HG03439 (cell line): ENCODE measurements at regions not wholly inside any gene's neighbourhood (a gene's known extent, or its start where the extent isn't known, plus 50 kb on each side); places are given as distances from the start of the nearest gene placed in this dataset.
"Not testable (repeated sequence)": the region's sequence is repeated elsewhere in the genome, so short reads cannot be mapped to it uniquely, and the experiment has no call there.

Source experiments
- ATAC-seq: cut with Tn5 transposase; IDR thresholded peaks from one replicate; pipeline ENCODE4 v1.9.1; 2021; ENCODE audit warnings: mild to moderate bottlenecking, moderate library complexity; ENCODE audit not compliant: unreplicated experiment

DNA sequence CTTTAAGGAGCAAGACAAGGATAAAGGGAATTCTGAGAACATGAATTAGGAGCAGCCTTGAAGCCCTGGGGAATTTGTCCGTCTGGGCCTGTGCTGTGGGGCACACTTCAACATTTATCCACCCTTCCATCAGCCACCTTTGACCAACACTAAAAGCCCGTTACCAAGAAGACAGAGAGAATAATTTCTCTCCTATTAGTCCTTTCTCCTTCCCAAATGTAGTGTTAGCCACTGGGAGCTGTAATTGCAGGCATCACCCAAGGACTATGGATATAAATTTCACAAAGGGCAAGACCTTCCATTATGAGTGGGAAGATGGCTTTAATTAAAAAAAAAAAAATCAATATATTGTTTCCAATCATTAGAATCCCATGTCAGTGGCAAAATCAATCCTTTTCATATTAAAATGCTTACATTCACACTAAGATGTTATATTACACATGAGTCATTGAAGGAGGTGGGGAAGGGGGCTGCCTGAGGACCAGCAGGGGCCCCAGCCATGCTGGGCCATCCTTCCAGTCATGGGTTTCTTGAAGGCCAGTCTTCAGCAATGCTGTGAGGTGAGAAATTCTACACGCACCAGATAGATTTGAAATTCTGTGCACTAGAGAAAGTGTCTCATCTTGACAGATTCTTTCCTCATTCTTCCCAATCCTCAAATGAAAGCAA lies 292.5 kb upstream of the NRP1 start:
- ATAC-seq, result no peak

DNA sequence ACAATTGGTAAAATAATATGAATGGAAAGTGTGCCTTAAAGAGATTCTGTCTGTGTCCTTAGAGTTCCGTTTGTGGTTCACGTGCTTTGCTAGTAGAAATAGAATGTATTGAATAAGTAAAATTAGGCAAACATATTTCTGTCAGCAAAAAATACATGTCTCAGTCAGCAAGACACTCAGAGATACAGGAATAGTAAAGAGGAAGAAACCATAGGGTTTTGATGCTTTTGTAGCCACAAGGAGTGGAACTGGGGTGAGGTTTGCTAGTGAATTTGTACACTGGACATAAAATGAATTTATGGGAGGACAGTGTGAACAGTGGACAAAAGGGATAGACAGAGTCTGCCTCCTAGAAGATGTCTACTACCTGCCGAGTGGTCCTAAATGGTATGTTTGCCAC lies 289.2 kb upstream of the NRP1 start:
- no peak for ATAC-seq

DNA sequence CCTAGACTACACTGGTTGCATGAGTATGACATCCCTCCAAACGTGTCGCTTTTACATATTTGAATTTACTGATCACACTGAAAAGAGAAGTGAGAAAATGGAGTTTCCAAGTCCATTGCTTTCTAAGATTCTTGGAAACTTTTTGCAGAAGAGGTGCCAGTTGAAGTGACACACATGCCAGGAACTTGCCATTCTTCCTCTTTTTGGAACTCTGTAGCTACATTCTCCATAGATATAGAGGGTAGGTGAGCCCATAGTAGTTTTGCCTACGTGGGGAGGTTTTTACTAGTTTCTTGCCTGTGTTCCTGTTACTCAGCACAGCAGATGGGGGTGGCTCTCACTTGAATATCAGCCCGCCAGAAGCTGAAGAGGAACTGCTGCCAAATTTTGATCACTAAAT lies 286.6 kb upstream of the NRP1 start:
- no peak for ATAC-seq

DNA sequence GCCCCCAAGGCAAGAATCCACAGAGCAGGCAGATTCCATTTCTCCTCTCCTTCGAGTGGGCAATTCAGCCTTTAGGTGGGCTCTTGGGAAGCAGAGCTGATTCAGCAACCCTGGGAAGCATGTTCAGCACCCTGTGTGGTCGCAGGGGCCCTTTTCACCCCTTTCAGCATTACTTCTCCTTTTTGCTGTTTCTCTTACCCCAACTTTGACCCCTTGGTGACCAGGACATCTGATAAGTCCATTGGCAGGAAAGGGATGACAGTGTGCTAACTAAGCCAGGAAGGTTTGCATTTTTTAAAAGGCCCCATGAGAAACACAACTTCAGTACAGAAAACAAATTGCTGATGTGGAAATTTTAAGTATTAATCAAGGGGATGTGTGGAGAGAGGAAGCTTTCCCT lies 283.7 kb upstream of the NRP1 start:
- no peak for ATAC-seq

DNA sequence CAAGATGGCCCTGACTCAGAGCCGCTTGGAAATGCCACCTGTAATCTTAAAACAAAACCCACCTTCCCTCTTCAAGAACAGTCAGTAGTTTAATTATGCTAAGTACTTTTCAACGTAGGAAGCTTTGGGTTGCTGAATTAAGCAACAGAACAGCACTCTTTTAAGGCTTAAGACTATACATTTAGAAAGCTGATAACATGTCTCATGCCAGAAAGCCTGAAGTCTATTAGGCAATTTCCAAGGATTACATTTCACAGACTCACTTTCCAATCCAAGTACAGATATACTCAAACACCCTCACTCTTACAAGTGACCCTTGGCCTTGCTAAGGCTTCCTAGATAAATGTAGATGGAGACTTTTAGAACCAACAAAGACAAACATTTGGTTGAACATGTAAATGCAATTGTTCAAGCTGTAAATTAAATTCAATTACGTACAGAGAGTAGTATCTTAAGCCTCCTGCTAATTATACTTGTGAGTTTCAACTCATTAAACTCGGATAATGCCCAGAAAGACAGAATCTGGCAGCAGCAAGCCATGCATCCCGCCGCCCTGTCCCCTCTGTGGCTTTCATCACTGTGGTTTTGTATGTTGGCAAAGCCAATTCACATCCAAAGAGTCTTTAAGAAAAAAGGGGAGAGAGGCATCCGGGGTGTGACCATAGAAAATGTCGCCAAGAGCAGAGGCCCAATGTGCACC lies 283.1 kb upstream of the NRP1 start:
- ATAC-seq, result no peak

DNA sequence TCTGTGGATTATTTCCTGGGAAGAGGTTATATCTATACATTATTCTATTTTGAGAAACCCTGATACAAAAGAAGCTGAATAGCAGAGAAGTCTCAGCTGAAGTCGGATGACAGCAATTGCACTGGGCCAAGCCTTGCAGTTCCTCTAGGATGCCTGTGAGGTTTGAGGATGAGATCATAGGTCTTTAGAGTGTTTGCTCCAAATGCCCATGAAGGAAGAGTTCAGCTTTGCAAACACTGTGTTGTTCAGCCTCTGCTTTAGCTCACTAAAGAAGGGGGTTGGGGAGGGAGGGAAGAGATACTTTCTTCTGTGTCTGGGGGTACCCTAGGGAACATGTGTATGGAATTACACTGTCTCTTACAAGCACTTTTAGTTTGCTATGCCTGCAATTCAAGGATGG lies 282.5 kb upstream of the NRP1 start:
- ATAC-seq, result no peak

DNA sequence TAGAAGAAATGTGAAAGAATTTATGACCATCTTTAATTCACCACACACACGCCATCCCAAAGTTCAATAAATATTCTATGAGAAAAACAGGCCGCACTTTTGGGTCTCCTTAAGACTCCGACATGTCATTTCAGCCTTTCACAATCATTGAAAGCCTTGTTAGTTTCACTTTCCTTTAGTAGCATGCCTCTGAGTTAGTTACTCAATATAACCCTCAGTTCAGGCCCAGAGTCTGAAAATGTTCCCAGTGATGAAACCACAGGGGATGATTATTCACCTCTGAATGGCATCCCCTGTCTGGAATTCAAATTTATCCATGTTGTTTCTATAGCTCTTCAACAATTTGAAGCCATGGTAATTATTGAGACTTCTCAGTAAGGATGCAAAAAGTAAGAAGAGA lies 278.1 kb upstream of the NRP1 start:
- peak; percentile 81 for ATAC-seq

DNA sequence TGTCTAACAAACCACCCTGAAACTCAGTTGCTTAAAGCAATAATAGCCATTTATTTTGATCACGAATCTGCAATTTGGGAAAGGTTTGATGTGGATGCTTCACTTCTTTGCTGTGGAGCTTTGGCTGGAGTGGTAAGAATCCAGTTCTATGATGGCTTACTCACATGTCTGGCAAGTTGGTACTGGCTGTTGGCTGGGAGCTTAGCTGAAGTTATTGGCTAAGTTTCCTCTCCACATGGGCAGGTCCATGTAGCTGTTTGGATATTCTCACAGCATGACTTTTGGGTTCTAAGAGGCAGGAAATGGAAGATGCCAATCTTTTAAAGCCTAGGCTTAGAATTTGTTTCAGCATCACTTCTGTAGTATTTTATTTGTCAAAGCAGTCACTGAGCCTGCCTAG lies 277.6 kb upstream of the NRP1 start:
- no peak for ATAC-seq

DNA sequence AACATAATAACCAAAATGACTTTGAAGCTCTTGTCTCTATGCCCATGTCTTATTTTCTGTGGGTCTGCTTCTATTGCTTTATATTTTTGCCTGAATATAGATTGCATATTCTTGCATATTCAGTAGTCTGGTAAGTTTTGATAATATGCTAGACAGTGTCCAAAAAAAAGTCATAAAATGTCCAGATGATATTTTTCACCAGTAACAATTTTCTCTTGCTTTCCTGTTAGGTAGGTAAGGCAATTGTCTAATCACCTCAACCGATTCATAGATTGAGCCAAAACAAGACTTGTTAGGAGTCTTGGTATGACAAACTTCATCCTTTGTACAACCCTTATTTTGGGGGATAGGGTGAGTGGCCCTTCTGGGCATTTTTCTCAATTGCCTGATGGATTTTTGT lies 277.0 kb upstream of the NRP1 start:
- no peak for ATAC-seq

DNA sequence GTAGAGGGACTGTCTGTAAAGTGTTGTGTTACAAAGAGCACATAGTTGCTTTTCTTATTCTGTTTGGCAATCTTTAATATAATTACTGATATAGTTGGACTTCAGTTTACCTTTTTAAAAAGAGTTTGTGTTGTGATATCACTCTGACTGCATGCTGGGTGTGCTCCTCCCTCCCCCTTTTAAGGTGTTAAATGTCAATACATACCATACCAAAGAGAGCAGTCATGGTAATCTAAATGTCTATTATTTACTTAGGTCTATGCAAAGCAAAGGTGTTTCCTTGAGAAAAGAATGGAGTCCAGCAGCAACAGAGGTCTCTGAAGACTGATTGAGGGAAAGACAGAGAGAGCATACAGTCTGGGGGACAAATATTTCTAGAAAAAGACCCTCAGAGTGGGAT lies 275.1 kb upstream of the NRP1 start:
- no peak for ATAC-seq

DNA sequence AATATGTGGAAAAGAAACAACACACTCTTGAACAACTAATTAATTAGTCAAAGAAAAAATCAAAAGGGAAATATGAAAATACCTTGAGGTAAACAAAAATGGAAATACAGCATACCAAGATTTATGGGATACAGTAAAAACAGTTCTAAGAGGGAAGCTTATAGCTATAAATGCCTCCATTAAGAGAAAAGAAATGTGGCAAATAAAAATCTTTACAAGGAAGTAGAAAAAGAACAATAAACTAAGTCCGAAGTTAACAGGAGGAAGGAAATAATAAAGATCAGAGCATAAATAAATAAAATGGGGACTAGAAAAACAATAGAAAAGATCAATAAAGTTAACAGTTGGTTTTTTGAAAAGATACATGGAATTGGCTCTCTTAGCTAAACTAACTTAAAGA lies 267.8 kb upstream of the NRP1 start:
- no peak for ATAC-seq

DNA sequence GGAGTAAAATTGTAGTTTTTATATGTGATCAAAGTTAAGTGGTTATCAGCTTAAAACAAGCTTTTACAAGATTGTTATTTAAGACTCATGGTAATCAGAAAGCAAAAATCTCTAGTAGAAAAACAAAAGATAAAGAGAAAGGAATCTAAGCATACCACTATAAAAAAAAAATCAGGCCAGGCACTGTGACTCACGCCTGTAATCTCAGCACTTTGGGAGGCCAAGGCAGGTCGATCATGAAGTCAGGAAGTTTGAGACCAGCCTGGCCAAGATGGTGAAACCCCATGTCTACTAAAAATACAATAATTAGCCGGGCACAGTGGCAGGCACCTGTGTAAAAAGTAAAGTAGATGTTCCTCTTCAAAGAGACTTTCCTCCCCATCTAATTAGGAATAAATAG lies 265.9 kb upstream of the NRP1 start:
- no peak for ATAC-seq

DNA sequence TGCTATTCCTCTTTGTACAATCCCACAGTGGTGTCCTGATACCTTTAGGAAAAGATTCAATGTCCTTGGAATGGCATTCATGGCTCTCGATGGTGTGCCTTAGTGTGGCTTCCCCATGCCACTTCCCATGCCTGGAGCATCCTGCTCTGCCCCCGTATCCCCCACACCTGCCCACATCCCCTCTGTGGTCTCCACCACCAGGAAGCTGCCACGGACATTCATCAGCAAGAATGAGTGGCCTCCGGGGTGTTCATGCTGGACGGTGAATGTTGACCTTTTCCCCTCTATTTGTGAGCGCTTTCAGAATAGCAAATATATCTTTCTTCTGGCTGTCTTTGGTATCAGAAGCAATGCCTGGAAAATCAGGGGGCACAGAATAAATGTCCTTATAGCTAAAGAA lies 262.0 kb upstream of the NRP1 start:
- no peak for ATAC-seq

DNA sequence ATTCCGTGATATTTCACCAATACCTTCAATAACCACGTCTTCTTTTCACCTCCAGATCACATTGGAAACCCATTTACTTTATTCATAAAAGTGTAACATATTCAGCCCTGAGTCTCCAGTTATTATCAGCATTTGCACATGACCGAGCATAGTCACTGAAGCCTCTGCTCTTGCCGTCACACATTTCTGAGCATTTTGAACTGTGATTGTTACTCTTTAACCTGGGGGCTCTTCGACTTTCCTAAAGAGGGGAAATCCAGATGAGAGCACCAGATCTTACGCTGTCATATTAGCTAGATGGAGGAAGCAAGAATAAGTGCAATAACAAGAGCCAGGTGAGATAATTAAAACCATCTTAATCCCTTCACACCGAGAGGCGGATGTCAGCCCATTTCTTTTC lies 260.0 kb upstream of the NRP1 start:
- ATAC-seq, result no peak

DNA sequence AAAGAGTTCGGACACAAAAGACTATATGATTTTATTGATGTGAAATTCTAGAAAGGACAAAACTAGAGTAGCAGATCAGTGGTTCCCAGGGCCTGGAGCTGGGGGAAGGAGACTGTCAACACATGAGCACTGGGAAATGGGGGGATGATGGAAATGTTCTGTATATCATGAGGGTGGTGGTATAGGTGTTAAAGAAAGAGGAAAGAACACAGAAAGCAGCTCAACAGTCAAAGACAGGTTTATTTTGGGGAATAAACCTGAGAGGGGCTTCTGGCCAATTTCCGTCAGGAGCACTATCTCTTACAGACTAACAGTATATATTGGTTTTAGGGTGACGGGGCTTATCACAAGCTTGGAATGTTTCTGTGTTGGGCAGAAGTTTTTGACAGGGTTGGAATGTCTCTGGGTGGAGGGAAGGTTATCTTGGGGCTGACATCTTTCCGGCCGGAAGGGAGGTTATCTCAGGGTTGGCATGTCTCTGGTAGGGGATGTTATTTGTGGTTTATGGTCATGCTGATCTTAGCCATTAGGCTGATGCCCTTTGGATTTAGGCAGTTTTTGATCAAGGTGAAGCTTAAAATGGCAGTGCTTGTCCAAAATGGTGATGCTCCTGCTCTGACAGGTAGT lies 254.6 kb upstream of the NRP1 start:
- ATAC-seq, result no peak

DNA sequence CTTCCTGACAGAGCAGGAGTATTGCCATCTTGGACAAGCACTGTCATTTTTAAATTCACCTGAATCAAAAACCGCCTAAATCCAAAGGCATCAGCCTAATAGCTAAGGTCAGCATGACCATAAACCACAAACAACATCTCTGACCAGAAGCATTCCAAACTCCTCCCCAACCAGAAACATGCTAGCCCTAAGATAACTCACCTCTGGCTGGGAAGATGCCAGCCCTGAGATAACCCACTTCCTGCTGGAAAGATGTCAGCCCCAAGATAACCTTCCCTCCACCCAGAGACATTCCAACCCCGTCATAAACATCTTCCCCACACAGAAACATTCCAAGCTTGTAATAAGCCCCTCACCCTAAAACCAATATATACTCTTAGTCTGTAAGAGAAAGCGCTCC lies 250.1 kb upstream of the NRP1 start:
- not testable (repeated sequence) for ATAC-seq

DNA sequence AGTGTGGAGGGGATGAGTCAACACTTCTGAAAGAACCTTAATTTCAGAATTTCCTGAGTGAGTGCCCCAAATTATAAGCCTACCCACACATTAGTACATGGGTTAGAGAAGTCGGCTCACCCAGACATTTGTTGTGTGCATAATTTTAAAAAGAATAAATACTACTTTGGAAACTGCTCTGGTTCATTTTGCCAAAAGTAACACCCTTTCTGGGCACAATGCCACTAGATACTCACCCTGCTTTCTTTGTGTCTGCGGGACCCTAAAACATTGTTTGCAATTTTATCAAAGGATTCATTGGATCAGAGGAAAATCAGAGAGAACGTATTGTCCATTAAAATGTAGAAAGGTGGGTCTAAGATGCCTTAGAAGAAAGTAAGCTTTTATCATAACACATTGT lies 245.5 kb upstream of the NRP1 start:
- ATAC-seq, result no peak

DNA sequence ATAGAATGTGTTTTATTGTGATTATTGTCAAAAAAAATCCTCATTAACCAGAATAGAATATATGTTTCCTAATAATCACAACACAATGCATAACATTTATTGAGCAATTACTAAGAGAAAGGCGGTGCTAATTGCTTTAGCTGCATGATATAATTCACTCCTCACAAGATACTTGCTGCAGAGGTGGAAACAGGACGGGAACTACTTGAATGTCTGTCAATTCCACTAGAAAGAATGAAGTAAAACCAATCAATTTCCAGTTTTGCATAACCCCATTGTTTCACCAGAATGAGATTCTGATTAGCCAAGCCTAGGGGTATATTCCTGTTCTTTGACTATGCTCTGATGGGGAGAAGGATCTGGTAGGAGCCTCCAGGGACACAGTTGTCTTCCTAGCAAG lies 239.1 kb upstream of the NRP1 start:
- no peak for ATAC-seq

DNA sequence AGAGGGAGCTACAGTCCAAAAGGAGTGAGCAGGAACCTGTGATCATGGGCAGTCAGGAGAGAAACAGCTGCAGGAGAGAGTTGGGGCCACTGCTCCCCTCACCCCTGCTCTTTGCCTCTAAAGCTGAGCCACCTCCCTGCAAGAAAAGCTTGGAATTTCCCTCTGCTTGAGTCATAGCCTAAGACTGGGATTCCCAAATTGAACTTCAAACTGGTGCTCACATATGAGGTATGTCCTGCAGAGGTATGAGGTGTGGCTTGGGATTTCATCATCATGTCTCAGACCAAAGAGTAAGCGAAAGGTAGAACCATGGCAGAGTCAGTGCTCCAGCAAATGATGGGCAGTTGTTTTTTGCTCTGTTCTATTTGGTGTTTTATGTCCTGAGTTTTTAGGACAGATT lies 237.1 kb upstream of the NRP1 start:
- no peak for ATAC-seq

DNA sequence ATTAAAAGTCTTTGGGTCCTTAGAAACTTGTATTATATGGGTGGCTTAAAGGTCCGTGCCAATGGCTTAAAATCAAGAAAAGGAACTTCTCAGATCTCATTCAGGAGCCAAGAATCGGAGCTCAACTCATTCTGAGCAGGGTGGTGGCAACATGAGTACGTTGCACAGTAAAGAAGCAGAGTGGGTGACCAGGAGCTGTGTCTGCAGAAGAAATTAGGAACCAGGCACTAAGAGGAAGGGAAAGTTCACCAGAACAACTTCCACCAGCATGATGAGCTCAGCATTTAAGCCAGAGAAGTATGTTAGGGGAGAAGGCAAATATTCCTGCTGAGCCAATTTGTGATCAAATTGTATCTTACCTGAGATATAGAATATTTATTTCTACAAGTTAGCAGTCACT lies 236.0 kb upstream of the NRP1 start:
- no peak for ATAC-seq

DNA sequence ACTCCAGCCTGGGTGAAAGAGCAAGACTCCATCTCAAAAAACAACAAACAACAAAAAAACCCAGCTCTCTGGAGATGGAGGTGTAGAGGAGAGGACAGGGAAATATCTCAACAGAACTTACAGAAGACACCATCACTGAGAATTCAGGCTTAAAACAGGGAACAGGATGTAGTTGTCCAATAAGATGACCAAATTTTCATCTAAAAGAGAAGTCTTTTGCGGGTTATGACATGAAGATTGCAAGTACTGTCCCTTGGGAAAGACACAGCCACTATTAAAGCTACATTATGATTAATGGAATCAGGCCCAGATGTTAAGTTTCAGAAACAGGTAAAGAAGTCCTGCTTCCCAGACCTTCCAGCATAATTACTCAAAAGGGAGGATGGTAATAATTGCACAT lies 235.2 kb upstream of the NRP1 start:
- no peak for ATAC-seq

DNA sequence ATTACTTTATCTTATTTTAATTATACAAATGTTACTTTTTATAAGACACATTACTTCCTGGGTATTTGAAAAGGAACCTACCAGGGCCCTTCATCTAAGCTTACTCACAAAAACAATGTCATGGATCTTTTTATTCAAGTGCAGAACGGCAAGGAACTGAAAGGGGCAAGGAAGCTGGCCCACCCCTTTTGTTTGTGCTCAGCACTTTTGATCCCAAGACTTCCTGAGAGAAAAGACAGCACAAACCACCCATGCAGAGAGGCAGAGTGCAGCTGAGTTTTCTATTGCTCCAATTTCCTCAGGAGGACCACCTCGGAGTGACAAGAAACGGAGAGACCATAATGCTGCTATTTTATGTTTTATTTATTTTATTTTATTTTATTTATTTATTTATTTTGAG lies 232.0 kb upstream of the NRP1 start:
- no peak for ATAC-seq

DNA sequence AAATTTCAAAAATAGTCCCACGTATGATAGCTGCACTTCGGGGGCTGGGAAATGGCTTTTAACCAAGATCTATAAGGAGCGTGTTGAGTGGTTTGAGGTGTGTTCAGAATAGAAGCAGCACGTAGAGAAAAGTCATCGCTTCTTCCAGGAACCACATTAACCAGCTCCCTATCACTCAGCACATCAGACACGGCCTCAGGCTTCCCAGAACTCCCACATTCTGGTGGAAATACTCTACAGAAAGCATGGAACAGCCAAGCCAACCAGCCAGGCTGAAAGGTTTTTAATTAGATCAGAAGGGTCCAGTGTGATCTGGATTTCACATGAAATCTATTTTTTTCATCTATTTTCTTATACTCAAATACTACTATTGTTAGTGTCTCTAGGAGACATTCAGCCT lies 231.5 kb upstream of the NRP1 start:
- no peak for ATAC-seq
